ENCODE measurements at regions not wholly inside any gene's neighbourhood (a gene's known extent, or its start where the extent isn't known, plus 50 kb on each side); places are given as distances from the start of the nearest gene placed in this dataset.

DNA sequence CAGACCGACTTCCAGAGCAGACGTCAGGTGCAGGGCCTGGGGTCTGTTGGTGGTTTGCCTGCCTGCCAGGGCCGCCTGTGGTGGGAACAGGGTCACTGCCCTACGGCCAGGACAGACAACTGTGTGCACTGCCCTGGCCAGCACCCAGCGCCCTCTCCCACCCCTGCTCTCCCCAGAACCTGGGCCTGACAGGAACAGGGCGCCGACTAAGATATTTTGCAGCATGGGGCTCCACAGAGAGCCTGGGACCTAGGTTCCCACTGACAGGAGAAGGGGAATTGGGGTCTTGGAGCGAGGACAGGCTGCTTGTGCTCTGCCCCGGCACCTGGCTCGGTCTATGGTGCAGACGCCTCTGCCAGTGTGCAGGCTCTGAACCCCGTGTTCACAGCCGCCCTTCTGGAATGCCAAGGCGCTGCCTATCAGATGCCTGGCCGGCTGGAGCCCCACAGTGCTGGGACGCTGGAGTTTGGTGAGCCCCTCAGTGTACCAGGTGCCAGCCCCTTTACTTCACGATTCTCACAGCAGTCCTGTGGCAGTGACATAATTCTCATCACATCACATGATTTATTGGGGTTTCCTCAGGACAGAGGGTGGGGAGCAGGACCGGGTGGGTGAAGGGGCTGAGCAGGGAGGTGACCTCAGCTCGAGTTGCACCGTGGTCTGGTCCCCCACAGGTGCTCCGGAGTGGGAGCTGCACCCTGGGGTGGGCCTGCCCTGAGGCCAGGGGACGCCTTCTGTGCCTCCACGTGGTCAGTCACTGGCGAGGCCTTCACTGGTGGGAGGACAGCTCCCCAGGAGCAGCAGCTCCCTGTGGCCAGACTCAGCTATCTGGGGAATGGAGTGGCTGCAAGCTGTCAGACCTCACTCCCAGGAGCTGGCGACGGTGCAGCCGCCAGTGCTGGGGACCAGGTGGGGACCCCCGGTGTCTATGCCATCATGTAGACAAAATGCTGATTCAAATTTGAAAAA is 113.8 kb upstream of the LRPAP1 start:
- H3K27ac Mint-ChIP-seq, result no peak overlapping the region
- peaks cover 30% of the 10 kb centered on the region for H3K27me3 Mint-ChIP-seq (ENCODE audit: low read depth, poor library complexity)

DNA sequence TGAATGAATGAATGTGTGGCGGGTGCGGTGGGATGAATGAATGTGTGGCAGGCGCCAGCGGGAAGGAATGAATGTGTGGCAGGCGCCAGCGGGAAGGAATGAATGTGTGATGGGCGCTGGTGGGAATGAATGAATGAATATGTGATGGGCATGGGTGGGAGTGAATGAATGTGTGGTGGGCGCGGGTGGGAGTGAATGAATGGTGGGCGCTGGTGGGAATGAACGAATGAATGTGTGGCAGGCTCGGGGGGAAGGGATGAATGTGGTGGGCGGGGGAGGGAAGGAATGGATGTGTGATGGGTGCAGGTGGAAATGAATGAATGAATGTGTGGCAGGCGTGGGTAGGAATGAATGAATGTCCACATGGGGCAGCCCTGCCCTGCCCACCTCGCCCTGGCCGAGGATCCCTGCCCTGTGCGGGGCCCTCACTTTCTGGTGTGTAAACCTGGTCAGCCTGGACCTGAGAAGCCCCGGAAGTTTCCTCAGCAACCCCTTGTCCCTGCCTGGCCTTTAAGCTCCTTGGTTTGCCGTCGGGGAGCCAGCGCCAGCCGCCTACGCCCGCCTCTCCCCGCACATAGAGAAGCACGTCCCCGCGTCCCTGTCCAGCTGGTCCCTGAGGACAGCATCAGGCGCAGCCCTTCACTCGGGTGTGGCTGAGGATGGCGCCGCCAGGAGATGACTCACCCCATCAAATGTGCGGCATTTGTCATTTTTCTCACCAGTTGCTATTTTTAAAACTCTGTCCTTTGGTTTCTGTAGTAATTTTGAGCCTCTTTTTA is 112.8 kb upstream of the LRPAP1 start:
- Mint-ChIP-seq H3K27me3 (ENCODE audit: low read depth, poor library complexity) (peaks cover 20% of the 10 kb centered on the region), H3K27ac (no peak overlapping the region)

More for the DNA sequence above, 113.8 kb upstream of the LRPAP1 start:
- DNase-seq, result no peak
- H3K4me1 Mint-ChIP-seq, result peaks cover 28% of the 10 kb centered on the region
- H3K4me3 Mint-ChIP-seq, result no peak overlapping the region
- peaks cover 11% of the 10 kb centered on the region for H3K9me3 Mint-ChIP-seq
- H3K36me3 Mint-ChIP-seq (ENCODE audit: low read depth), result peaks cover 5% of the 10 kb centered on the region
- TF ChIP-seq, protein P1, sequence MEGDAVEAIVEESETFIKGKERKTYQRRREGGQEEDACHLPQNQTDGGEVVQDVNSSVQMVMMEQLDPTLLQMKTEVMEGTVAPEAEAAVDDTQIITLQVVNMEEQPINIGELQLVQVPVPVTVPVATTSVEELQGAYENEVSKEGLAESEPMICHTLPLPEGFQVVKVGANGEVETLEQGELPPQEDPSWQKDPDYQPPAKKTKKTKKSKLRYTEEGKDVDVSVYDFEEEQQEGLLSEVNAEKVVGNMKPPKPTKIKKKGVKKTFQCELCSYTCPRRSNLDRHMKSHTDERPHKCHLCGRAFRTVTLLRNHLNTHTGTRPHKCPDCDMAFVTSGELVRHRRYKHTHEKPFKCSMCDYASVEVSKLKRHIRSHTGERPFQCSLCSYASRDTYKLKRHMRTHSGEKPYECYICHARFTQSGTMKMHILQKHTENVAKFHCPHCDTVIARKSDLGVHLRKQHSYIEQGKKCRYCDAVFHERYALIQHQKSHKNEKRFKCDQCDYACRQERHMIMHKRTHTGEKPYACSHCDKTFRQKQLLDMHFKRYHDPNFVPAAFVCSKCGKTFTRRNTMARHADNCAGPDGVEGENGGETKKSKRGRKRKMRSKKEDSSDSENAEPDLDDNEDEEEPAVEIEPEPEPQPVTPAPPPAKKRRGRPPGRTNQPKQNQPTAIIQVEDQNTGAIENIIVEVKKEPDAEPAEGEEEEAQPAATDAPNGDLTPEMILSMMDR (IDR thresholded peaks at IDR 0.05), result no peak

DNA sequence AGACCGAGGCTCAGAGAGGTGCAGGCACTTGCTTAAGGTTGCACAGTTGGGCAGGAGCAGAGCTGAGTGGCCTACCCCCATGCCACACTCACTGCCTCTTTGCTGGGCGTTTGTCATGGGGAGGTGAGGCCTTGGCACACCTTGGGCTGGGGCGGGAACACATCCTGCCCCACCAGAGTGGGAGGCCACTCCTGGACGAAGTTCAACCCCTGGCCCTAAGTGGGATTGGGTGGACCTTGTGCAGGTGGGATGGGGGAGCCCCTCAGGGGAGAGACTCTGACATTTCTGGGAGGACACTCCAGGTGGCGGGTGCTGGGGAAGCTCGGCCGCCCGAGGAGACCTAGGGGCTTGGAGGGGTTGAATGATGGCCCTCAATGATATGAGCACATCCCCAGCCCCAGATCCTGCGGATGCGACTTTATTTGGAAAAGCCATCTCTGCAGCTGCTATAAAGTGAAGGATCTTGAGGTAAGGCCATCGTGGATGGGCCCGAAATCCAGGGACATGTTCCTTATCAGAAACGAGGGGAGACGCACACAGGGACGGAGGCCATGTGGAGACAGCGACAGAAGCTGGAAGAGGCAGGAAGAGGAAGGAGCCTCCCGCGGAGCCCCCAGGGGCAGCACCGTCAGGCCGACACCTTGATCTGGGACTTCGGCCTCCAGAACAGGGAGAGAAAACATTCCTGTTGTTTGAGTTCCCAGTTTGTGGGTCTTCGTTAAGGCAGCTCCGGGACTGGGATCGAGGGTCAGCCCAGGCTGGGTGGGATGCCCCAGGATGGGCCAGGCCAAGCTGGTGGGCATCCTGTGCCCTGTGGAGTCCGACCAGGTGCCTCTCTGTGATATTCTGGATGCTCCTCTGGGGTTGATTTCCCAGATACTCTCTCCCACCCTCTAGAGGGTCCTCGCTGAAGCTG is 111.6 kb upstream of the LRPAP1 start:
- Mint-ChIP-seq H3K36me3 (ENCODE audit: low read depth) (no peaks in the 10 kb centered on the region), H3K27me3 (ENCODE audit: low read depth, poor library complexity) (peaks cover 20% of the 10 kb centered on the region), H3K9me3 (peaks cover 4% of the 10 kb centered on the region), H3K27ac (no peak overlapping the region), H3K4me3 (no peak overlapping the region), H3K4me1 (peaks cover 50% of the 10 kb centered on the region)
- no peak for DNase-seq
- TF ChIP-seq, protein P1 (IDR thresholded peaks at IDR 0.05), result no peak

More for the DNA sequence above, 112.8 kb upstream of the LRPAP1 start:
- no peak overlapping the region for H3K4me3 Mint-ChIP-seq
- TF ChIP-seq, protein P1 (IDR thresholded peaks at IDR 0.05), result no peak
- H3K4me1 Mint-ChIP-seq, result peaks cover 38% of the 10 kb centered on the region
- no peak for DNase-seq
- H3K36me3 Mint-ChIP-seq (ENCODE audit: low read depth), result no peaks in the 10 kb centered on the region
- H3K9me3 Mint-ChIP-seq, result peaks cover 4% of the 10 kb centered on the region

DNA sequence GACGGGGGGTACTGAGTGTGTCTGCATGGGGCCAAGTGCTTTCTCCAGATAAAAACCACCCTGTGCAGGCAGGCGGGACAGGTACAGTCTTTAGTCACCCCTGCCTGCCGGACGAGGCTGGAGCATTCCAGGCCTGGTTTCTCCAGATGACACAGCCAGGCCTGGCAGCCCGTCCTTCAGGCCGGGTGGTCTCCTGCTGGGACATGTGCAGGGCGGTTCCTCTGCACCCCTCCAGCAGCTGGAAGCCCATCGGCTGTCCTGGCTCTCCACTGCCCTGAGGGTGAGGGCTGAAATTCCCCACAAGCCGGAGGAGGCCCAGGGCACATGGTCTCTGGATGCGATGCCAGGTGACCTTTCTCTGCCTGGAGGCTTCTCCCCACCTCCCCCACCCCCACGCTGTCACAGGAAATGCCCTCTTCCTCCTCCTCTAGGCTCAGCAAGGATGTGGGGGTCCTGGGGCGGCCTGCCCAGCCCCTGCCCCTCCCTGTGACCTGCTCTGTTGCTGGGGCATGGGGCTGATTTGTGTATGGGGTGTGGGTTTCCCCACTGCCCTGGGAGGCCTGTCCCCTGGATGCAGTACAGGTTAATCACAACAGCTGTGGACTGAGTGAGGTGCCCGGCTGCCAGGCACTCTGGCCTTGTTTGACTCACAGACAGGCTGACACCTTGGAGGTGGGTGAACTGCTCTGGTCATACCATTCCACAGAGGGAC is 110.7 kb upstream of the LRPAP1 start:
- peaks cover 11% of the 10 kb centered on the region for H3K9me3 Mint-ChIP-seq
- peaks cover 15% of the 10 kb centered on the region for H3K27me3 Mint-ChIP-seq (ENCODE audit: low read depth, poor library complexity)
- H3K4me1 Mint-ChIP-seq, result peaks cover 58% of the 10 kb centered on the region
- H3K36me3 Mint-ChIP-seq (ENCODE audit: low read depth), result no peaks in the 10 kb centered on the region
- DNase-seq, result no peak
- TF ChIP-seq, protein P1 (IDR thresholded peaks at IDR 0.05), result no peak
- no peak overlapping the region for H3K27ac Mint-ChIP-seq
- H3K4me3 Mint-ChIP-seq, result no peak overlapping the region

DNA sequence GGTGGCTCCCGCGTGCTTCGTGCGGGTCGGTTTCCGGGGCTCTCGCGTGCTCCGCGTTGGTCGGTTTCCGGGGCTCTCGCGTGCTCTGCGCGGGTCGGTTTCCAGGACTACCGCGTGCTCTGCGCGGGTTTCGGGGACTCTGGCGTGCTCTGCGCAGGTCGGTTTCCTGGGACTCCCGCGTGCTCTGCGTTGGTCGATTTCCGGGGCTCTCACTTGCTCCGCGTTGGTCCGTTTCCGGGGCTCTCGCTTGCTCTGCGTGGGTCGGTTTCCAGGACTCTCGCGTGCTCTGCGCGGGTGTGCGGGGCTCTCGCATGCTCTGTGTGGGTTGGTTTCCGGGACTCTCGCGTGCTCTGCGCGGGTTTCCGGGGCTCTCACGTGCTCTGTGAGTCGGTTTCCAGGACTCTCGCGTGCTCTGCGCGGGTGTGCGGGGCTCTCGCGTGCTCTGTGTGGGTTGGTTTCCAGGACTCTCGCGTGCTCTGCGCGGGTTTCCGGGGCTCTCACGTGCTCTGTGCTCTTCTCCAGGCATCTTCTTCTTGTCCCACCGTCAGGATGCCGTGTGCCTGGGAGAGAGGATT is 109.9 kb upstream of the LRPAP1 start:
- Mint-ChIP-seq H3K9me3 (peaks cover 19% of the 10 kb centered on the region), H3K36me3 (ENCODE audit: low read depth) (no peaks in the 10 kb centered on the region), H3K27ac (peak overlapping the region; percentile 74), H3K27me3 (ENCODE audit: low read depth, poor library complexity) (peaks cover 17% of the 10 kb centered on the region), H3K4me3 (no peak overlapping the region), H3K4me1 (peaks cover 60% of the 10 kb centered on the region)
- TF ChIP-seq, protein P1 (IDR thresholded peaks at IDR 0.05), result no peak
- no peak for DNase-seq
